ENCODE measurements at regions not wholly inside any gene's neighbourhood (a gene's known extent, or its start where the extent isn't known, plus 50 kb on each side); places are given as distances from the start of the nearest gene placed in this dataset.

GRCh38 chr16:22673421-22673831 lies 140.5 kb upstream of the HS3ST2 start:
- no peak for DNase-seq (ENCODE audit: extremely low read depth, insufficient read length)
- no peak for TF ChIP-seq CTCF (IDR thresholded peaks at IDR 0.05; ENCODE audit: insufficient read depth, low read length, poor library complexity, severe bottlenecking)

GRCh38 chr16:22674832-22675191 lies 139.2 kb upstream of the HS3ST2 start:
- H3K36me3 ChIP-seq (ENCODE audit: control insufficient read depth, insufficient read depth, low read length): no peaks in the 10 kb centered on the region
- no peak for DNase-seq (ENCODE audit: extremely low read depth, insufficient read length)
- TF ChIP-seq CTCF (IDR thresholded peaks at IDR 0.05; ENCODE audit: insufficient read depth, low read length, poor library complexity, severe bottlenecking): no peak
- H3K4me3 ChIP-seq (replicated peaks; ENCODE audit: low read depth, low read length): no peak overlapping the region
- peaks cover 2% of the 10 kb centered on the region for H3K27me3 ChIP-seq (replicated peaks; ENCODE audit: control insufficient read depth, insufficient read depth, low read length)

More at GRCh38 chr16:22673421-22673831, 140.5 kb upstream of the HS3ST2 start:
- H3K27me3 ChIP-seq (replicated peaks; ENCODE audit: control insufficient read depth, insufficient read depth, low read length): peaks cover 2% of the 10 kb centered on the region
- no peak overlapping the region for H3K4me3 ChIP-seq (replicated peaks; ENCODE audit: low read depth, low read length)
- H3K36me3 ChIP-seq (ENCODE audit: control insufficient read depth, insufficient read depth, low read length): no peaks in the 10 kb centered on the region

GRCh38 chr16:22675745-22676540 lies 138.0 kb upstream of the HS3ST2 start:
- Histone ChIP-seq H3K27me3 (replicated peaks; ENCODE audit: control insufficient read depth, insufficient read depth, low read length) (peaks cover 2% of the 10 kb centered on the region), H3K36me3 (ENCODE audit: control insufficient read depth, insufficient read depth, low read length) (no peaks in the 10 kb centered on the region), H3K4me3 (replicated peaks; ENCODE audit: low read depth, low read length) (no peak overlapping the region)
- DNase-seq (ENCODE audit: extremely low read depth, insufficient read length): no peak
- TF ChIP-seq CTCF (IDR thresholded peaks at IDR 0.05; ENCODE audit: insufficient read depth, low read length, poor library complexity, severe bottlenecking): no peak

GRCh38 chr16:22677024-22677830 lies 136.7 kb upstream of the HS3ST2 start:
- TF ChIP-seq CTCF (IDR thresholded peaks at IDR 0.05; ENCODE audit: insufficient read depth, low read length, poor library complexity, severe bottlenecking): no peak
- H3K27me3 ChIP-seq (replicated peaks; ENCODE audit: control insufficient read depth, insufficient read depth, low read length): peaks cover 2% of the 10 kb centered on the region
- no peaks in the 10 kb centered on the region for H3K36me3 ChIP-seq (ENCODE audit: control insufficient read depth, insufficient read depth, low read length)

GRCh38 chr16:22678311-22678710 lies 135.7 kb upstream of the HS3ST2 start:
- DNase-seq (ENCODE audit: extremely low read depth, insufficient read length): no peak
- Histone ChIP-seq H3K36me3 (ENCODE audit: control insufficient read depth, insufficient read depth, low read length) (no peaks in the 10 kb centered on the region), H3K27me3 (replicated peaks; ENCODE audit: control insufficient read depth, insufficient read depth, low read length) (peaks cover 2% of the 10 kb centered on the region), H3K4me3 (replicated peaks; ENCODE audit: low read depth, low read length) (no peak overlapping the region)
- no peak for TF ChIP-seq CTCF (IDR thresholded peaks at IDR 0.05; ENCODE audit: insufficient read depth, low read length, poor library complexity, severe bottlenecking)

More at GRCh38 chr16:22677024-22677830, 136.7 kb upstream of the HS3ST2 start:
- no peak for DNase-seq (ENCODE audit: extremely low read depth, insufficient read length)
- no peak overlapping the region for H3K4me3 ChIP-seq (replicated peaks; ENCODE audit: low read depth, low read length)

Data from GM06990 (cell line).